ENCODE measurements at regions not wholly inside any gene's neighbourhood (a gene's known extent, or its start where the extent isn't known, plus 50 kb on each side); places are given as distances from the start of the nearest gene placed in this dataset.

GRCh38 chr6:165848086-165848426 lies 185.0 kb upstream of the PDE10A start:
- DNase-seq (ENCODE audit: extremely low read depth, insufficient read length) = no peak
- Histone ChIP-seq H3K4me3 (replicated peaks; ENCODE audit: low read depth, low read length) (no peak overlapping the region), H3K36me3 (ENCODE audit: control insufficient read depth, insufficient read depth, low read length) (no peaks in the 10 kb centered on the region), H3K27me3 (replicated peaks; ENCODE audit: control insufficient read depth, insufficient read depth, low read length) (peaks cover 2% of the 10 kb centered on the region; the same call in 1 of the 2 replicates)
- TF ChIP-seq CTCF (IDR thresholded peaks at IDR 0.05; ENCODE audit: insufficient read depth, low read length, poor library complexity, severe bottlenecking) = peak; percentile 21

- no peak for TF ChIP-seq CTCF (IDR thresholded peaks at IDR 0.05; ENCODE audit: insufficient read depth, low read length, poor library complexity, severe bottlenecking)
- Histone ChIP-seq H3K36me3 (ENCODE audit: control insufficient read depth, insufficient read depth, low read length) (no peaks in the 10 kb centered on the region), H3K27me3 (replicated peaks; ENCODE audit: control insufficient read depth, insufficient read depth, low read length) (no peaks in the 10 kb centered on the region; the same call in 1 of the 2 replicates), H3K4me3 (replicated peaks; ENCODE audit: low read depth, low read length) (no peak overlapping the region)
- no peak for DNase-seq (ENCODE audit: extremely low read depth, insufficient read length)
Observed at GRCh38 chr6:165847407-165848085, 184.5 kb upstream of the PDE10A start.

GRCh38 chr6:165846123-165846966 lies 183.3 kb upstream of the PDE10A start:
- Histone ChIP-seq H3K36me3 (ENCODE audit: control insufficient read depth, insufficient read depth, low read length) (no peaks in the 10 kb centered on the region), H3K27me3 (replicated peaks; ENCODE audit: control insufficient read depth, insufficient read depth, low read length) (no peaks in the 10 kb centered on the region; the same call in 1 of the 2 replicates), H3K4me3 (replicated peaks; ENCODE audit: low read depth, low read length) (no peak overlapping the region)
- DNase-seq (ENCODE audit: extremely low read depth, insufficient read length) = no peak
- TF ChIP-seq CTCF (IDR thresholded peaks at IDR 0.05; ENCODE audit: insufficient read depth, low read length, poor library complexity, severe bottlenecking) = no peak

- H3K27me3 ChIP-seq (replicated peaks; ENCODE audit: control insufficient read depth, insufficient read depth, low read length) = no peaks in the 10 kb centered on the region; the same call in 1 of the 2 replicates
- no peak overlapping the region for H3K4me3 ChIP-seq (replicated peaks; ENCODE audit: low read depth, low read length)
- DNase-seq (ENCODE audit: extremely low read depth, insufficient read length) = no peak
- no peak for TF ChIP-seq CTCF (IDR thresholded peaks at IDR 0.05; ENCODE audit: insufficient read depth, low read length, poor library complexity, severe bottlenecking)
- H3K36me3 ChIP-seq (ENCODE audit: control insufficient read depth, insufficient read depth, low read length) = no peaks in the 10 kb centered on the region
Observed at GRCh38 chr6:165845493-165845892, 182.5 kb upstream of the PDE10A start.

- Histone ChIP-seq H3K36me3 (ENCODE audit: control insufficient read depth, insufficient read depth, low read length) (no peaks in the 10 kb centered on the region), H3K4me3 (replicated peaks; ENCODE audit: low read depth, low read length) (no peak overlapping the region), H3K27me3 (replicated peaks; ENCODE audit: control insufficient read depth, insufficient read depth, low read length) (no peaks in the 10 kb centered on the region; the same call in 1 of the 2 replicates)
- TF ChIP-seq CTCF (IDR thresholded peaks at IDR 0.05; ENCODE audit: insufficient read depth, low read length, poor library complexity, severe bottlenecking) = no peak
- no peak for DNase-seq (ENCODE audit: extremely low read depth, insufficient read length)
Observed at GRCh38 chr6:165844801-165845364, 181.8 kb upstream of the PDE10A start.
